Suprapubic skin (tissue), 4 donors: ENCODE measurements at regions not wholly inside any gene's neighbourhood (a gene's known extent, or its start where the extent isn't known, plus 50 kb on each side); places are given as distances from the start of the nearest gene placed in this dataset.

Source experiments
- DNase-seq, 2 donors: peaks; one replicate each; pipeline ENCODE4 v3.0.0-alpha.2; 2019; ENCODE audit warnings: low spot score in 2 of 2
- H3K27ac ChIP-seq: fragments of 200-600 bp; sonication (generic); one replicate; pipeline ENCODE4 v1.5.1; 2019
- H3K27me3 ChIP-seq: fragments of 200-600 bp; sonication (generic); one replicate; pipeline ENCODE4 v1.5.1; 2019
- H3K36me3 ChIP-seq: fragments of 200-600 bp; sonication (generic); one replicate; pipeline ENCODE4 v1.5.1; 2019
- H3K4me1 ChIP-seq: fragments of 200-600 bp; sonication (generic); one replicate; pipeline ENCODE4 v1.5.1; 2019
- H3K4me3 ChIP-seq: fragments of 200-600 bp; sonication (generic); one replicate; pipeline ENCODE4 v1.5.1; 2019; ENCODE audit warnings: mild to moderate bottlenecking
- H3K9me3 ChIP-seq: fragments of 200-600 bp; sonication (generic); one replicate; pipeline ENCODE4 v1.5.1; 2019
- EP300 ChIP-seq: sonication (generic); formaldehyde crosslinking; IDR thresholded peaks from one replicate; pipeline ENCODE4 v1.6.1; 2017; ENCODE audit warnings: antibody characterized with exemption
- POLR2A ChIP-seq, 2 donors: fragments of 450-650 bp; IDR thresholded peaks; one replicate each; pipeline ENCODE4 v1.6.1; 2017; ENCODE audit warnings: antibody characterized with exemption in 2 of 2, mild to moderate bottlenecking in 2 of 2, moderate library complexity in 2 of 2
- POLR2AphosphoS5 ChIP-seq, 3 donors: sonication (generic); formaldehyde crosslinking; IDR thresholded peaks; one replicate each; pipeline ENCODE4 v1.6.1; 2017; ENCODE audit warnings: antibody characterized with exemption in 3 of 3
- WGBS: methylation state at CpG from one replicate; pipeline ENCODE4 v1.1.5; 2018; 5-methylcytosine and 5-hydroxymethylcytosine counted together
- TF ChIP-seq, protein P1 (sequence below), 2 donors: fragments of 200-600 bp in 1 of 2; fragments of 450-650 bp in 1 of 2; sonication (generic) in 1 of 2; IDR thresholded peaks; one replicate each; pipeline ENCODE4 v1.5.1; 2016 to 2019; ENCODE audit warnings: antibody characterized with exemption in 2 of 2, mild to moderate bottlenecking in 1 of 2, moderate library complexity in 1 of 2

DNA sequence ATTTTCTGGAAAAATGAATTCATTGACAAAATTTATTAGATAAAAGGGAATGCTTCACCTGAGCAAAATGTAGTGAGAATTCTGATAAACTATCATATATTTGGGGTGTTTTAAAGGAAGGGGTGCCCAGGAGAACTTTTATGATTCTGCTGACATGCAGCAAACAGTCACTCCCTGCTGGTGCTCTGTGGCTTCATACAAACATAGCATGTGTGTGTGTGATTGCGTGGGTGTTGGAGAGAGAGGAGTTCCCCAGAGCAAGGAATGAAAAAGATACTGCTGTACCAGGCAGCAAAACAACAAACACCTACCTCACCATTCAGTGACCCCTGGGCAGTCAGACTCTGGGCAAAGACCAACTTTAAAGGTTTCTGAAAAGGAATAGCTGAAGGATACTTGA is 546.7 kb downstream of the RFC3 start:
- Histone ChIP-seq H3K4me3 (no peak overlapping the region), H3K27ac (no peak overlapping the region), H3K36me3 (no peaks in the 10 kb centered on the region), H3K4me1 (no peaks in the 10 kb centered on the region), H3K9me3 (no peaks in the 10 kb centered on the region), H3K27me3 (no peaks in the 10 kb centered on the region)
- no peak for DNase-seq
- 33% methylated on average over 1 of the region's 1 CpG for WGBS
- no peak for TF ChIP-seq POLR2A (IDR thresholded peaks at IDR 0.05)
- TF ChIP-seq EP300 = no peak

DNA sequence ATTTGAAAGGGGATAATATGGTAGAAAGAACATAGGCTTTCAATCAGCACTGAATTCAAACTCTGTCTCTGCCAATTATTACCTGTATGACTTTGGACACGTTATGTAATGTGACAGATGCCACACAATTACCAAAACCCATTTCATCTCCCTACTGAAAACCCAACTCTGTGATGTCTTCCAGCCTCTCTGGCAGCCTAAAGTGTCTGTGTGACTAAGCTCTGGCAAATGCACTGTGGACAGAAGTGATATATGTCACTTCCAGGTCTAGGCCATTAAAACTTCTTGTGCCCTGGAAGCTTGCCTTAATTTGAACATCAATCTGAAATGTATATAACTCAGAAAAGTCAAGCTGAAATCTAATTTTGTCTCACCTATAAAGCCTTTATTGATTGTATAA is 552.0 kb downstream of the RFC3 start:
- TF ChIP-seq POLR2AphosphoS5 (IDR thresholded peaks at IDR 0.05) = no peak
- no peak for TF ChIP-seq POLR2A (IDR thresholded peaks at IDR 0.05)
- TF ChIP-seq, protein P1, sequence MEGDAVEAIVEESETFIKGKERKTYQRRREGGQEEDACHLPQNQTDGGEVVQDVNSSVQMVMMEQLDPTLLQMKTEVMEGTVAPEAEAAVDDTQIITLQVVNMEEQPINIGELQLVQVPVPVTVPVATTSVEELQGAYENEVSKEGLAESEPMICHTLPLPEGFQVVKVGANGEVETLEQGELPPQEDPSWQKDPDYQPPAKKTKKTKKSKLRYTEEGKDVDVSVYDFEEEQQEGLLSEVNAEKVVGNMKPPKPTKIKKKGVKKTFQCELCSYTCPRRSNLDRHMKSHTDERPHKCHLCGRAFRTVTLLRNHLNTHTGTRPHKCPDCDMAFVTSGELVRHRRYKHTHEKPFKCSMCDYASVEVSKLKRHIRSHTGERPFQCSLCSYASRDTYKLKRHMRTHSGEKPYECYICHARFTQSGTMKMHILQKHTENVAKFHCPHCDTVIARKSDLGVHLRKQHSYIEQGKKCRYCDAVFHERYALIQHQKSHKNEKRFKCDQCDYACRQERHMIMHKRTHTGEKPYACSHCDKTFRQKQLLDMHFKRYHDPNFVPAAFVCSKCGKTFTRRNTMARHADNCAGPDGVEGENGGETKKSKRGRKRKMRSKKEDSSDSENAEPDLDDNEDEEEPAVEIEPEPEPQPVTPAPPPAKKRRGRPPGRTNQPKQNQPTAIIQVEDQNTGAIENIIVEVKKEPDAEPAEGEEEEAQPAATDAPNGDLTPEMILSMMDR (IDR thresholded peaks at IDR 0.05) = no peak
- no peak for TF ChIP-seq EP300
- WGBS = 56% methylated on average over 1 of the region's 1 CpG
- Histone ChIP-seq H3K27me3 (no peaks in the 10 kb centered on the region), H3K4me3 (no peak overlapping the region), H3K4me1 (no peaks in the 10 kb centered on the region), H3K9me3 (no peaks in the 10 kb centered on the region), H3K36me3 (no peaks in the 10 kb centered on the region), H3K27ac (no peak overlapping the region)
- DNase-seq = no peak

DNA sequence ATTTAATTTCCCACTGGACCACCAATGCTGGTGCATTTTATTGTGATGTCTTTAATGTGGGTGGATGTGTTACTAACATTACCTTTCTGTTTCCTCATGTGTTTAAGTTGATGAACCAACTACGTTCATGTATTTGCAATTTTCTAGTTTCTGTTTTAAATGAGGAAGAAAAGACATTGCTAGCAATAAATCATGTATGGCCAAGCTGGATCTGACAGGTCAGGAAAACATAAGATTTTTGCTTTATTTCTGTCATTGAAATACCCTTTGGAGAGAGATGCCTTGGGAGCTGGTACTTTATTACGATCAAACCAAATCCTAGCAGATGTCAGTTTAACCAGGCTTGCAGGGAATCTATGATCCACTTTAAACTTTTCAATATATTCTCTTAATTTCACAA is 553.2 kb downstream of the RFC3 start:
- H3K9me3 ChIP-seq = no peaks in the 10 kb centered on the region
- 78% methylated on average over 2 of the region's 2 CpGs for WGBS
- H3K4me1 ChIP-seq = no peaks in the 10 kb centered on the region
- H3K27me3 ChIP-seq = no peaks in the 10 kb centered on the region
- H3K36me3 ChIP-seq = no peaks in the 10 kb centered on the region
- TF ChIP-seq, protein P1 (IDR thresholded peaks at IDR 0.05) = no peak
- no peak for TF ChIP-seq POLR2AphosphoS5 (IDR thresholded peaks at IDR 0.05)
- no peak overlapping the region for H3K27ac ChIP-seq
- no peak for DNase-seq
- H3K4me3 ChIP-seq = no peak overlapping the region

DNA sequence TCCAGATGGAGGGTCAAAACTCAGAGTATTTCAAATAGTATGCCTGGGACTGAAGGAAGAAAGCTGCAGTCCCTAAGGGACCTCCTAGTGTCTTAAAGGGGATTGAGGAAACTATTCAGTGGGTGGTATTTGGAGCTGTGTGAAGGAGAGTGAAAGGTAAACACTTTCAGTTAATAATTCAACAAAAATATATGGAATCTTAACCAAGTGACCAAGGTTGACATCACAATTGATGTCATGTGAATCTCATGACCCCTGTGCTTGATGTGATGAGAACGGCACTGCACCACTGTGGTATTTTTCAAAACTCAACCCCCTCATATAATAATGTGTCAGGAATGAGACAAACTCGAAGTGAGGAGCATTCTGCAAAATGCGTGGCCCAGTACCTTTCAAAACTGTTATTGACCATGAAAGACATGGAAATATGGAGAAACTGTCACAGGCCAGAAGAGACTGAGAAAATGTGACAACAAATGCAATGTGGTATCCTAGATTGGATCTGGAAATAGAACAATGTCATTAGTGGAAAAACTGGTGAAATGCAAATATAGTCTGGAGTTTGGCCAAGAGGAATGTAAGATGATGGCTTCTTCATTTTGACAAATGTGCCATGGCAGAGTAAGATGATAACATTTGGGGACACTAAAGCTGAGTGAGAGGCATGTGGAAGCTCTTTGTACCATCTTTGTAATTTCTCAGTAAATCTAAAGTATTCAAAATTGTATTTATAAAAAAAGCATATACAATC is 553.9 kb downstream of the RFC3 start:
- H3K36me3 ChIP-seq = no peaks in the 10 kb centered on the region
- no peak overlapping the region for H3K4me3 ChIP-seq
- no peaks in the 10 kb centered on the region for H3K27me3 ChIP-seq
- DNase-seq = no peak
- H3K27ac ChIP-seq = no peak overlapping the region
- WGBS = 85% methylated on average over 3 of the region's 3 CpGs
- no peaks in the 10 kb centered on the region for H3K9me3 ChIP-seq
- no peaks in the 10 kb centered on the region for H3K4me1 ChIP-seq
- TF ChIP-seq EP300 (no peak), POLR2A (IDR thresholded peaks at IDR 0.05) (no peak), POLR2AphosphoS5 (IDR thresholded peaks at IDR 0.05) (no peak)
- TF ChIP-seq, protein P1 (IDR thresholded peaks at IDR 0.05) = no peak

DNA sequence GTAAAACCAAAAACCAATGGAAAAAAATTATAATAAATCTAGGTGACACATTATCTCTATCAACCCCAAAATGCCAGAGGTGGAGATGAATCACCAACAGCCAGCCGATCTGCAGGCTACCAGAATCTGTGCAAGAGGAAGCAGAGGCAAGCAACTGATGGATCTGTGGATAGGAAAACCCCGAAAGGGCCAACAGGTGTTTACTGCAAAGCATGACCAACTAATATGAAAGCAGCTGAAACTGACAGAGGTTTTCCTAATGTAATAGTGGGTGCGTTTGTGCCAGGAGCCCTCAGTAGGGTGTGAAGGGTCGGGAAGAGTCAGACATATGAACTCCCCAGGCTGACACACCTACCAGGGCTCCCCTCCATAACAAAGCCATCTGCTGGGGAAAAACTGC is 554.6 kb downstream of the RFC3 start:
- Histone ChIP-seq H3K27ac (no peak overlapping the region), H3K36me3 (no peaks in the 10 kb centered on the region), H3K4me1 (no peaks in the 10 kb centered on the region), H3K27me3 (no peaks in the 10 kb centered on the region), H3K4me3 (no peak overlapping the region), H3K9me3 (no peaks in the 10 kb centered on the region)
- no peak for TF ChIP-seq POLR2AphosphoS5 (IDR thresholded peaks at IDR 0.05)
- TF ChIP-seq POLR2A (IDR thresholded peaks at IDR 0.05) = no peak
- TF ChIP-seq, protein P1 (IDR thresholded peaks at IDR 0.05) = no peak
- TF ChIP-seq EP300 = no peak
- WGBS = 73% methylated on average over 4 of the region's 4 CpGs
- no peak for DNase-seq

DNA sequence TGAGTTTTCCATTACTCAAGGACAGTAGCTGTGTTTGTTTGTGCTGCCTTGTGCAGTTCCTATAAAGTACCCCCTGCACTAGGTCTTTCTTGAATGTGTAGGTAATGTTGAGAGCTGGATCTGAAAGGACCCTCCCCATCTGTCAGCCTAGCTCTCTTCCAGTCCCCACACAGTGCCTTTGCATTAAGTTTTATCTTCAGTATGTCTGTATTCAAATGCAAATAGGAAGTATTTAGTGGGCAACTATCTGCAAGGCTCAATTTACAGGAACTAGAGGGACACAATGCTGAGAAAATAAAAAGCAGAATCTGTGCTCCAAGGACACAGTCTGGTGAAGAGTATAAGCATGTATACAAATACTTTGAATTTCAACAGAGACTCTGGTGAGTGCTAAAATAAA is 558.5 kb downstream of the RFC3 start:
- no peaks in the 10 kb centered on the region for H3K9me3 ChIP-seq
- H3K27me3 ChIP-seq = no peaks in the 10 kb centered on the region
- H3K27ac ChIP-seq = no peak overlapping the region
- H3K36me3 ChIP-seq = no peaks in the 10 kb centered on the region
- H3K4me3 ChIP-seq = no peak overlapping the region
- no peaks in the 10 kb centered on the region for H3K4me1 ChIP-seq
- TF ChIP-seq POLR2A (IDR thresholded peaks at IDR 0.05) (no peak), EP300 (no peak), POLR2AphosphoS5 (IDR thresholded peaks at IDR 0.05) (no peak)
- TF ChIP-seq, protein P1 (IDR thresholded peaks at IDR 0.05) = no peak
- no peak for DNase-seq
